Stomach (tissue), 8 donors: ENCODE measurements at regions not wholly inside any gene's neighbourhood (a gene's known extent, or its start where the extent isn't known, plus 50 kb on each side); places are given as distances from the start of the nearest gene placed in this dataset.
A peak's percentile ranks its signal among the peaks of the same experiment; 100 is the strongest.

Experiments
- DNase-seq, 2 donors: peaks; one replicate each; pipeline versions ENCODE4 v3.0.0 to v3.0.0-alpha.2; 2013 to 2019
- H3K27ac ChIP-seq, 5 donors: fragments of 200-600 bp in 4 of 5; sonication (generic) in 4 of 5; one replicate each; pipeline ENCODE4 v1.5.1; 2013 to 2019; ENCODE audit warnings: mild to moderate bottlenecking in 1 of 5, moderate library complexity in 1 of 5
- H3K27me3 ChIP-seq, 3 donors: fragments of 200-600 bp; sonication (generic); one replicate each; pipeline ENCODE4 v1.5.1; 2017 to 2019; ENCODE audit warnings: mixed run types in 1 of 3
- H3K36me3 ChIP-seq, 4 donors: fragments of 200-600 bp; sonication (generic); 1 replicate in 3 of 4; 2 replicates in 1 of 4; pipeline ENCODE4 v1.5.1; 2016 to 2019
- H3K4me1 ChIP-seq, 4 donors: fragments of 200-600 bp; sonication (generic); one replicate each; pipeline ENCODE4 v1.5.1; 2016 to 2019
- H3K4me3 ChIP-seq, 4 donors: fragments of 200-600 bp; sonication (generic) in 3 of 4; one replicate each; pipeline ENCODE4 v1.5.1; 2016 to 2019; ENCODE audit warnings: mild to moderate bottlenecking in 1 of 4
- H3K9me3 ChIP-seq, 4 donors: fragments of 200-600 bp; sonication (generic); one replicate each; pipeline ENCODE4 v1.5.1; 2016 to 2019
- CTCF ChIP-seq, 7 experiments: fragments of 450-650 bp in 4 of 7; fragments of 200-600 bp in 3 of 7; sonication (generic) in 3 of 7; IDR thresholded peaks; one replicate each; pipeline ENCODE4 v1.5.1; 2016 to 2019; ENCODE audit warnings: antibody characterized with exemption in 7 of 7, control low read depth in 2 of 7, mild to moderate bottlenecking in 1 of 7
- EP300 ChIP-seq: sonication (generic); formaldehyde crosslinking; IDR thresholded peaks from one replicate; pipeline ENCODE4 v1.6.1; 2017; ENCODE audit warnings: antibody characterized with exemption
- POLR2A ChIP-seq, 4 donors: fragments of 450-650 bp; IDR thresholded peaks; one replicate each; pipeline ENCODE4 v1.6.1; 2016; ENCODE audit warnings: antibody characterized with exemption in 4 of 4, control low read depth in 2 of 4, mild to moderate bottlenecking in 1 of 4, moderate library complexity in 1 of 4
- POLR2AphosphoS5 ChIP-seq, 3 donors: sonication (generic); formaldehyde crosslinking; IDR thresholded peaks; one replicate each; pipeline ENCODE4 v1.6.1; 2016; ENCODE audit warnings: antibody characterized with exemption in 3 of 3
- WGBS, 5 donors: extraction: QIAGEN DNeasy Blood & Tissue Kit in 3 of 5; methylation state at CpG; one replicate each; pipeline versions ENCODE4 v1.1.5 to v1.1.7; 2013 to 2018; 5-methylcytosine and 5-hydroxymethylcytosine counted together
- intact Hi-C: fragments of 100-400 bp; cut with DNase I; formaldehyde crosslinking; loops from one replicate; pipeline ENCODE4 v1.15.1; 2023; ENCODE audit warnings: low total_unique reads
- donor health status: healthy with polysubstance abuse.
- donor health status: Bipolar disorder and iron deficiency.
- donor health status: healthy.

- no peak overlapping the region for H3K27ac ChIP-seq
- no peaks in the 10 kb centered on the region for H3K27me3 ChIP-seq
- H3K36me3 ChIP-seq = no peaks in the 10 kb centered on the region
- no peaks in the 10 kb centered on the region for H3K9me3 ChIP-seq
- WGBS, 5 donors = 0 to 1% (median 0%) methylated on average over 2 of the region's 2 CpGs
- DNase-seq = peak in 1 of 2 donors; percentile 64
- no peak overlapping the region for H3K4me3 ChIP-seq
- peak in 4 of 7 experiments; percentile 14 to 47 (median 26) for TF ChIP-seq CTCF (IDR thresholded peaks at IDR 0.05)
- no peak for TF ChIP-seq EP300
- no peak for TF ChIP-seq POLR2AphosphoS5 (IDR thresholded peaks at IDR 0.05)
- TF ChIP-seq POLR2A (IDR thresholded peaks at IDR 0.05) = no peak
- H3K4me1 ChIP-seq = no peaks in the 10 kb centered on the region
- intact Hi-C loops = loop anchor here (10.0 kb wide), 1 partner anchor 230 kb away; no protein-coding TSS in a partner anchor
These were observed 73.3 kb downstream of the TASL start for GRCh38 chrX:30504309-30504708.

GRCh38 chrX:30495468-30495867, 82.1 kb downstream of the TASL start:
- TF ChIP-seq EP300 (no peak), POLR2AphosphoS5 (IDR thresholded peaks at IDR 0.05) (no peak), CTCF (IDR thresholded peaks at IDR 0.05) (no peak), POLR2A (IDR thresholded peaks at IDR 0.05) (no peak)
- intact Hi-C loops = no loop called here
- H3K27me3 ChIP-seq = no peaks in the 10 kb centered on the region
- no peak overlapping the region for H3K27ac ChIP-seq
- H3K36me3 ChIP-seq = no peaks in the 10 kb centered on the region
- H3K4me3 ChIP-seq = no peak overlapping the region
- DNase-seq = peak in 1 of 2 donors; percentile 3
- 48 to 72% (median 57%) methylated on average over 1 of the region's 1 CpG for WGBS, 5 donors
- no peaks in the 10 kb centered on the region for H3K4me1 ChIP-seq
- H3K9me3 ChIP-seq = no peaks in the 10 kb centered on the region

GRCh38 chrX:30493348-30493747, 84.2 kb downstream of the TASL start:
- Histone ChIP-seq H3K27me3 (peaks cover 0 to 5% (median 0%) of the 10 kb centered on the region in 3 donors), H3K36me3 (no peaks in the 10 kb centered on the region), H3K27ac (no peak overlapping the region), H3K4me3 (no peak overlapping the region), H3K9me3 (no peaks in the 10 kb centered on the region), H3K4me1 (no peaks in the 10 kb centered on the region)
- TF ChIP-seq EP300 (no peak), CTCF (IDR thresholded peaks at IDR 0.05) (no peak), POLR2AphosphoS5 (IDR thresholded peaks at IDR 0.05) (no peak), POLR2A (IDR thresholded peaks at IDR 0.05) (no peak)
- intact Hi-C loops = no loop called here
- no peak for DNase-seq
- WGBS, 5 donors = 52 to 95% (median 75%) methylated on average over 1 of the region's 1 CpG

GRCh38 chrX:30489323-30489722, 88.2 kb downstream of the TASL start:
- Histone ChIP-seq H3K4me3 (no peak overlapping the region), H3K4me1 (no peaks in the 10 kb centered on the region), H3K27ac (no peak overlapping the region), H3K36me3 (no peaks in the 10 kb centered on the region), H3K9me3 (no peaks in the 10 kb centered on the region), H3K27me3 (peaks cover 0 to 5% (median 0%) of the 10 kb centered on the region in 3 donors)
- intact Hi-C loops = no loop called here
- TF ChIP-seq POLR2AphosphoS5 (IDR thresholded peaks at IDR 0.05) (no peak), POLR2A (IDR thresholded peaks at IDR 0.05) (no peak)
- peak in 1 of 2 donors; percentile 8 for DNase-seq
- 59 to 88% (median 66%) methylated on average over 2 of the region's 2 CpGs for WGBS, 5 donors

- intact Hi-C loops = no loop called here
- 27 to 39% (median 38%) methylated on average over 3 of the region's 3 CpGs for WGBS, 5 donors
- peak in 1 of 2 donors; percentile 16 for DNase-seq
- no peak for TF ChIP-seq POLR2AphosphoS5 (IDR thresholded peaks at IDR 0.05)
- no peak for TF ChIP-seq CTCF (IDR thresholded peaks at IDR 0.05)
- no peak for TF ChIP-seq POLR2A (IDR thresholded peaks at IDR 0.05)
- TF ChIP-seq EP300 = no peak
- no peak overlapping the region for H3K27ac ChIP-seq
- no peaks in the 10 kb centered on the region for H3K36me3 ChIP-seq
- H3K27me3 ChIP-seq = peaks cover 0 to 5% (median 0%) of the 10 kb centered on the region in 3 donors
- no peaks in the 10 kb centered on the region for H3K9me3 ChIP-seq
- H3K4me3 ChIP-seq = no peak overlapping the region
- H3K4me1 ChIP-seq = no peaks in the 10 kb centered on the region
These were observed 89.5 kb downstream of the TASL start for GRCh38 chrX:30488092-30488491.
